ENCODE measurements at regions not wholly inside any gene's neighbourhood (a gene's known extent, or its start where the extent isn't known, plus 50 kb on each side); places are given as distances from the start of the nearest gene placed in this dataset.

- no CpG with 5 or more reads among the region's 3 CpGs for WGBS (ENCODE audit: insufficient coverage, insufficient read length)
- H3K27ac ChIP-seq (ENCODE audit: low read length) = no peak overlapping the region
- no peak overlapping the region for H3K4me3 ChIP-seq (ENCODE audit: low read length)
- no peaks in the 10 kb centered on the region for H3K36me3 ChIP-seq (ENCODE audit: control insufficient read depth, insufficient read depth, low read length)
- DNase-seq (ENCODE audit: low read depth, low spot score) = no peak
- H3K9me3 ChIP-seq (ENCODE audit: control insufficient read depth, insufficient read depth, low read length) = no peaks in the 10 kb centered on the region
- H3K4me1 ChIP-seq (ENCODE audit: control insufficient read depth, insufficient read depth, low read length) = no peaks in the 10 kb centered on the region
- no peaks in the 10 kb centered on the region for H3K27me3 ChIP-seq (ENCODE audit: control insufficient read depth, insufficient read depth, low read length)
Observed at GRCh38 chr13:64459778-64460177, 2770.4 kb downstream of the PCDH9 start.

DNA sequence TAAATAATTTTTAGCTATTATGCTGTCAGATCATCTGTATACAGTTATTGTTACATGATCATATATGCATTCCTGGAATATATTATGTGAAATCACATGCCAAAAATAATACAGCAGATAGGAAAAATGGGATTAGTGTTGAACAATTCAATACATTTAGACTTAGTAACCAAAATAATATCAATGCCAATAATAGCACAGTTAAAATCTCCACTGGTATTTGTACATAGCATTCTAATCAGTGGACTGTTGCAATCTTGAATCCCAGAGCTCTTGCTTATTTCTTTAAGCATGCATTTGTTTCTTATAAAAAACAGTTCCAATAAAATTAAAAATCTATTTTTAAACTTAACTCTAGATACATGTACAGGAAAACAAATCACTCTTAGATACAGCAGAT, 2772.2 kb downstream of the PCDH9 start:
- no peaks in the 10 kb centered on the region for H3K9me3 ChIP-seq (ENCODE audit: control insufficient read depth, insufficient read depth, low read length)
- no peaks in the 10 kb centered on the region for H3K36me3 ChIP-seq (ENCODE audit: control insufficient read depth, insufficient read depth, low read length)
- no peaks in the 10 kb centered on the region for H3K27me3 ChIP-seq (ENCODE audit: control insufficient read depth, insufficient read depth, low read length)
- no peak overlapping the region for H3K4me3 ChIP-seq (ENCODE audit: low read length)
- no peaks in the 10 kb centered on the region for H3K4me1 ChIP-seq (ENCODE audit: control insufficient read depth, insufficient read depth, low read length)
- DNase-seq (ENCODE audit: low read depth, low spot score) = no peak
- H3K27ac ChIP-seq (ENCODE audit: low read length) = no peak overlapping the region

GRCh38 chr13:64455124-64455523, 2775.0 kb downstream of the PCDH9 start:
- H3K4me3 ChIP-seq (ENCODE audit: low read length) = no peak overlapping the region
- no peaks in the 10 kb centered on the region for H3K4me1 ChIP-seq (ENCODE audit: control insufficient read depth, insufficient read depth, low read length)
- no peak for DNase-seq (ENCODE audit: low read depth, low spot score)
- no peak overlapping the region for H3K27ac ChIP-seq (ENCODE audit: low read length)
- no CpG with 5 or more reads among the region's 2 CpGs for WGBS (ENCODE audit: insufficient coverage, insufficient read length)
- no peaks in the 10 kb centered on the region for H3K27me3 ChIP-seq (ENCODE audit: control insufficient read depth, insufficient read depth, low read length)
- no peaks in the 10 kb centered on the region for H3K9me3 ChIP-seq (ENCODE audit: control insufficient read depth, insufficient read depth, low read length)
- no peaks in the 10 kb centered on the region for H3K36me3 ChIP-seq (ENCODE audit: control insufficient read depth, insufficient read depth, low read length)

GRCh38 chr13:64453831-64454230, 2776.3 kb downstream of the PCDH9 start:
- Histone ChIP-seq H3K4me1 (ENCODE audit: control insufficient read depth, insufficient read depth, low read length) (no peaks in the 10 kb centered on the region), H3K9me3 (ENCODE audit: control insufficient read depth, insufficient read depth, low read length) (no peaks in the 10 kb centered on the region)

GRCh38 chr13:64446372-64446771, 2783.8 kb downstream of the PCDH9 start:
- Histone ChIP-seq H3K9me3 (ENCODE audit: control insufficient read depth, insufficient read depth, low read length) (no peaks in the 10 kb centered on the region), H3K27ac (ENCODE audit: low read length) (no peak overlapping the region), H3K4me1 (ENCODE audit: control insufficient read depth, insufficient read depth, low read length) (no peaks in the 10 kb centered on the region), H3K27me3 (ENCODE audit: control insufficient read depth, insufficient read depth, low read length) (no peaks in the 10 kb centered on the region), H3K4me3 (ENCODE audit: low read length) (no peak overlapping the region), H3K36me3 (ENCODE audit: control insufficient read depth, insufficient read depth, low read length) (no peaks in the 10 kb centered on the region)
- DNase-seq (ENCODE audit: low read depth, low spot score) = no peak
- WGBS (ENCODE audit: insufficient coverage, insufficient read length) = no CpG with 5 or more reads among the region's 2 CpGs

More at GRCh38 chr13:64453831-64454230, 2776.3 kb downstream of the PCDH9 start:
- H3K4me3 ChIP-seq (ENCODE audit: low read length) = no peak overlapping the region
- H3K36me3 ChIP-seq (ENCODE audit: control insufficient read depth, insufficient read depth, low read length) = no peaks in the 10 kb centered on the region
- DNase-seq (ENCODE audit: low read depth, low spot score) = no peak
- no peaks in the 10 kb centered on the region for H3K27me3 ChIP-seq (ENCODE audit: control insufficient read depth, insufficient read depth, low read length)
- WGBS (ENCODE audit: insufficient coverage, insufficient read length) = no CpG with 5 or more reads among the region's 4 CpGs
- no peak overlapping the region for H3K27ac ChIP-seq (ENCODE audit: low read length)

DNA sequence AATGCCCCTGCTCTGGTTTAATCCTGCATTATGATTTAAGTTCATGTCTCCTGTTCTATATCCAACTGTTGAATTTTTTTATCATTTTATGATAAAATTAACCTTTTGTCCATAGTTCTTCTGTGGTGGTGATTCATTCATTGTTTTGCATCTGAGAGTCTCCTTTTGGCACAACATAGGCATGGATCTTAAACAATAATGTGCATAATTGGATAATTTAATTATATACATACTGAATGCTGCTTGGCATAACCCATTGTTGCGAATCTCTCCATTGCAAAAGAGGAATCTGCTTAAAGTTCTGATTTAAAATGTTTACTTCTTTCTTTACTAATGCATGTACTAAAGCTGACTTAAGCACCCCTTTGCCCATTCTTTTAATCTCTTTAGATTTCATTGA, 2788.4 kb downstream of the PCDH9 start:
- H3K4me1 ChIP-seq (ENCODE audit: control insufficient read depth, insufficient read depth, low read length) = no peaks in the 10 kb centered on the region
- H3K27ac ChIP-seq (ENCODE audit: low read length) = no peak overlapping the region
- H3K27me3 ChIP-seq (ENCODE audit: control insufficient read depth, insufficient read depth, low read length) = no peaks in the 10 kb centered on the region
- no CpG with 5 or more reads among the region's 1 CpG for WGBS (ENCODE audit: insufficient coverage, insufficient read length)
- H3K4me3 ChIP-seq (ENCODE audit: low read length) = no peak overlapping the region
- no peak for DNase-seq (ENCODE audit: low read depth, low spot score)
- H3K36me3 ChIP-seq (ENCODE audit: control insufficient read depth, insufficient read depth, low read length) = no peaks in the 10 kb centered on the region
- no peaks in the 10 kb centered on the region for H3K9me3 ChIP-seq (ENCODE audit: control insufficient read depth, insufficient read depth, low read length)

- no peaks in the 10 kb centered on the region for H3K4me1 ChIP-seq (ENCODE audit: control insufficient read depth, insufficient read depth, low read length)
- DNase-seq (ENCODE audit: low read depth, low spot score) = no peak
- no CpG with 5 or more reads among the region's 2 CpGs for WGBS (ENCODE audit: insufficient coverage, insufficient read length)
- H3K27ac ChIP-seq (ENCODE audit: low read length) = no peak overlapping the region
- H3K4me3 ChIP-seq (ENCODE audit: low read length) = no peak overlapping the region
- no peaks in the 10 kb centered on the region for H3K36me3 ChIP-seq (ENCODE audit: control insufficient read depth, insufficient read depth, low read length)
- H3K9me3 ChIP-seq (ENCODE audit: control insufficient read depth, insufficient read depth, low read length) = no peaks in the 10 kb centered on the region
- H3K27me3 ChIP-seq (ENCODE audit: control insufficient read depth, insufficient read depth, low read length) = no peaks in the 10 kb centered on the region
Observed at GRCh38 chr13:64438084-64438483, 2792.1 kb downstream of the PCDH9 start.

DNA sequence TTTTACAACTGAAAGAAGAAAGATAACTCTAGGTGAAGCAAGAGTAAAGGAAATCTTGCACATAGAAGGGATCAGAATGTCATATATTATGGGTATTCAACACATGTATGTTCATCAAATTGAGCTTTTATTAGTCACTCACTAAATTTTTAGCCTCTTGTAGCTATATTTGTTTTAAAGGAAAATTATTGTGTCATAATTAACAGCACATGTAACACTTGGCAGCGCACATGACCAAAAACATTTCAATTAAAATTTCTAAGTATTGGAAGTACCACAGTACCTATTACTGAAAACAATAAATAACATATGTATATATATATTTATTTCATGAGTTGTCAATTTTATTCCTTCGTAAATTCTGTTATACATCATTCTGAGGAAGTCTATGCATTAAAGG, 2800.4 kb downstream of the PCDH9 start:
- Histone ChIP-seq H3K9me3 (ENCODE audit: control insufficient read depth, insufficient read depth, low read length) (no peaks in the 10 kb centered on the region), H3K4me3 (ENCODE audit: low read length) (no peak overlapping the region), H3K4me1 (ENCODE audit: control insufficient read depth, insufficient read depth, low read length) (no peaks in the 10 kb centered on the region), H3K27me3 (ENCODE audit: control insufficient read depth, insufficient read depth, low read length) (no peaks in the 10 kb centered on the region), H3K27ac (ENCODE audit: low read length) (no peak overlapping the region), H3K36me3 (ENCODE audit: control insufficient read depth, insufficient read depth, low read length) (no peaks in the 10 kb centered on the region)
- no CpG with 5 or more reads among the region's 2 CpGs for WGBS (ENCODE audit: insufficient coverage, insufficient read length)
- DNase-seq (ENCODE audit: low read depth, low spot score) = no peak

- H3K4me1 ChIP-seq (ENCODE audit: control insufficient read depth, insufficient read depth, low read length) = no peaks in the 10 kb centered on the region
- DNase-seq (ENCODE audit: low read depth, low spot score) = no peak
- H3K36me3 ChIP-seq (ENCODE audit: control insufficient read depth, insufficient read depth, low read length) = no peaks in the 10 kb centered on the region
Observed at GRCh38 chr13:64428196-64428595, 2801.9 kb downstream of the PCDH9 start.

GRCh38 chr13:64423467-64423866, 2806.7 kb downstream of the PCDH9 start:
- DNase-seq (ENCODE audit: low read depth, low spot score) = no peak
- H3K36me3 ChIP-seq (ENCODE audit: control insufficient read depth, insufficient read depth, low read length) = no peaks in the 10 kb centered on the region
- H3K4me3 ChIP-seq (ENCODE audit: low read length) = no peak overlapping the region
- no peak overlapping the region for H3K27ac ChIP-seq (ENCODE audit: low read length)
- no peaks in the 10 kb centered on the region for H3K9me3 ChIP-seq (ENCODE audit: control insufficient read depth, insufficient read depth, low read length)
- no CpG with 5 or more reads among the region's 1 CpG for WGBS (ENCODE audit: insufficient coverage, insufficient read length)
- no peaks in the 10 kb centered on the region for H3K4me1 ChIP-seq (ENCODE audit: control insufficient read depth, insufficient read depth, low read length)
- H3K27me3 ChIP-seq (ENCODE audit: control insufficient read depth, insufficient read depth, low read length) = no peaks in the 10 kb centered on the region

More at GRCh38 chr13:64428196-64428595, 2801.9 kb downstream of the PCDH9 start:
- no peak overlapping the region for H3K27ac ChIP-seq (ENCODE audit: low read length)
- no peak overlapping the region for H3K4me3 ChIP-seq (ENCODE audit: low read length)
- H3K27me3 ChIP-seq (ENCODE audit: control insufficient read depth, insufficient read depth, low read length) = no peaks in the 10 kb centered on the region
- no peaks in the 10 kb centered on the region for H3K9me3 ChIP-seq (ENCODE audit: control insufficient read depth, insufficient read depth, low read length)

DNA sequence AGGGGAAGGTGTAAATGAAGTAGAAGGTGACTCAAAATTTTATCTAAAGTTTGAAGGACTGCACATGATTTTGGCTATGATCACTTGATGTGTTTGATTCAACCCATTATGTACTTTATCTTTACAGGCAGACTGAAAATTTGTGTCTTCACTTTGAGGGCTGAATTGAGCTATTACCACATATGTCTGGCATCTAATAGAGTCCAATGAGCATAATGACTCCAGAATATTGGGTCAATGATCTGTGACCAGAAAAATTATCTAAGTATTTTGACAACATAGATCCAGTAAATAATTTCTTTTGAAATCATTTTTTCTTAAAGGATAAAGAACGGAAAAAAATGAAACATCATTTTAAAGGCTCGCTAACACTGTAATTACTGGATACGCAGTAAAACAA, 2810.0 kb downstream of the PCDH9 start:
- Histone ChIP-seq H3K27me3 (ENCODE audit: control insufficient read depth, insufficient read depth, low read length) (no peaks in the 10 kb centered on the region), H3K4me1 (ENCODE audit: control insufficient read depth, insufficient read depth, low read length) (no peaks in the 10 kb centered on the region), H3K36me3 (ENCODE audit: control insufficient read depth, insufficient read depth, low read length) (no peaks in the 10 kb centered on the region), H3K9me3 (ENCODE audit: control insufficient read depth, insufficient read depth, low read length) (no peaks in the 10 kb centered on the region), H3K27ac (ENCODE audit: low read length) (no peak overlapping the region), H3K4me3 (ENCODE audit: low read length) (no peak overlapping the region)
- WGBS (ENCODE audit: insufficient coverage, insufficient read length) = no CpG with 5 or more reads among the region's 3 CpGs
- DNase-seq (ENCODE audit: low read depth, low spot score) = no peak

All from iPS DF 6.9 (cell line).